Sciatic nerve (tissue), 2 donors: ENCODE measurements at regions not wholly inside any gene's neighbourhood (a gene's known extent, or its start where the extent isn't known, plus 50 kb on each side); places are given as distances from the start of the nearest gene placed in this dataset.

ENCODE experiments used
- ATAC-seq: fragments of 200-7000 bp; cut with Tn5 transposase; one replicate; pipeline ENCODE4 v1.9.1; 2020; ENCODE audit warnings: mild to moderate bottlenecking, moderate library complexity
- DNase-seq: peaks from one replicate; pipeline ENCODE4 v3.0.0-alpha.2; 2020; ENCODE audit warnings: low spot score
- intact Hi-C: fragments of 100-400 bp; cut with DNase I; formaldehyde crosslinking; loops from one replicate; pipeline ENCODE4 v1.14.2; 2022
- donor health status: DM: no; HTN: no; CAD: no.
- donor health status: DM: no; HTN: no; CAD: no.

DNA sequence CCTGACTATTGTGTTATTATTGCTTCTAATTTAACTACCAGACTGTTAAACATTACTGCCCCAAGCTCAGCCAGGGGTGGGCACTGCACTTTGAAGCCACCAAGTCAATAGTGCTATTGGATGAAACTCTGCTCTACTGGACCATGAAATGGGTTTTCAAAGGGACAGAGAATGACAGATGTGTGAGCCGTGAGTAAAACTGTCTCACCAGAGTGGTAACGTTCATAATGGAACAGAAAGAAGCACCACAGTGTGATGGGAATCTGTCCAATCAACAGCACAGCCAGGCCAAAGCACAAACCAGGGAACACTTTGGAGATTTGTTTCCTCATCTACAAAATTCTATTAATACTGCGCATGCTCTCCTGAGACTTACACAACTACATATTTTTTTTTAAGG lies 171.8 kb upstream of the LPP start:
- ATAC-seq (no peak), DNase-seq (no peak)
- intact Hi-C loops = no loop called here

GRCh38 chr3:187983484-187984124 lies 170.4 kb upstream of the LPP start:
- intact Hi-C loops = no loop called here
- DNase-seq = no peak
- peak; percentile 68 for ATAC-seq

DNA sequence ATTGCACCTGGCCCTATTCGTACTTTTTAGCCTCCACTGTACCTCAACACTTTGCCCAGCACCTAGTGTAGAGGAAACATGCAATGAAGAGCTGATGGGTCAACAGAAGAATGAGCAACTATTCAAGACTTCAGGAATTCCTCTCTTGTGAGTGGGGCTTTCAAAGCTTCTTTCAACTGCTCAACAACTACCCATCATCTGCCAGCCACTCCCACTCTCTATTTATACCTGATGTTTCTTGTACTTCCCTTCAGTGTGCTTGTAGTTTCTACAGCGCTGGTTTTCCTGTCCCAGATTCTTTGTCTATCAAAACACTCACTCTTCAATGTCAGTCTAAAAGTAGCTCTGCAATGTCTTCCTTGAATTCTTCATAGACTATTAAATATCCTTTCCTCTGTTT lies 168.3 kb upstream of the LPP start:
- ATAC-seq = no peak
- no peak for DNase-seq
- intact Hi-C loops = no loop called here

- DNase-seq = no peak
- intact Hi-C loops = no loop called here
- no peak for ATAC-seq
Observed at GRCh38 chr3:187986514-187986934, 167.4 kb upstream of the LPP start.

- ATAC-seq (no peak), DNase-seq (no peak)
- intact Hi-C loops = no loop called here
Observed at GRCh38 chr3:187987187-187987586, 166.8 kb upstream of the LPP start.

DNA sequence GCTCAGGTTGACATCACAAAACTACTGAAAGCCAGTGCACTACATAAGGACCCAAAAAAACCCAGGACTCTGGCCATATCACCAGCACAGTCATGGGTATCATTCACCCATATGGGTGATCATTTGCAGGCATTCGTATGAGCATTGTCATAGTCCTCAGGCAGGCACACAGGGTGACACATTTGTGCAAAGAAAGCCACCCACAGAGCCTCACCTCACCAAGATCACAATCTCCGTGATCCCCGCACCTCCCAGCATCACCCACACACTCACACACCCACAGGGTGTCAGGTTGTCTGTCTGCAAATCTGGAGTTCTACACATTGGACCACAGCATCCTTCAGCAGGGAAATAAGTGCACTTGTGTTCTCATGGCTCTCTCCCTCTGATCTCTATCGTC lies 166.0 kb upstream of the LPP start:
- no peak for DNase-seq
- intact Hi-C loops = no loop called here
- no peak for ATAC-seq

GRCh38 chr3:187989575-187990153 lies 164.3 kb upstream of the LPP start:
- intact Hi-C loops = no loop called here
- ATAC-seq (peak; percentile 43), DNase-seq (no peak)

DNA sequence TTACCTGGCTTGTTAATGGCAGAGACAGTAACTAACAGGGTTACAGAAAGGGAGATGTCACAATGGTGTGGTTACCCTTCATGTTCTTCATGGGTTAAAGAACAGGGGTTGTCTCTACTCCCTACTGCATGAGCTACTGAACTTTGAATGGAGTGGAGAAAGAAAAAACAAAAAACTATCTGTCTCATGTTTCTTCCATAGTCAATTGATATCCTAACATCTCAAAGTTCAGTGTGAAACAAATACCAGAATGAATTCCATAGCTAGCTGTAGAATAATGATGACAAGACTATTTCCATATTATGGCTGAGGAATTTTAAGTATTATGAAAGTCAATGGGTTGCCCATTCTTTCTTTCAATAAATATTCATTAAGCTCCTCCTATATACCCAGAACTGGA lies 161.3 kb upstream of the LPP start:
- intact Hi-C loops = no loop called here

DNA sequence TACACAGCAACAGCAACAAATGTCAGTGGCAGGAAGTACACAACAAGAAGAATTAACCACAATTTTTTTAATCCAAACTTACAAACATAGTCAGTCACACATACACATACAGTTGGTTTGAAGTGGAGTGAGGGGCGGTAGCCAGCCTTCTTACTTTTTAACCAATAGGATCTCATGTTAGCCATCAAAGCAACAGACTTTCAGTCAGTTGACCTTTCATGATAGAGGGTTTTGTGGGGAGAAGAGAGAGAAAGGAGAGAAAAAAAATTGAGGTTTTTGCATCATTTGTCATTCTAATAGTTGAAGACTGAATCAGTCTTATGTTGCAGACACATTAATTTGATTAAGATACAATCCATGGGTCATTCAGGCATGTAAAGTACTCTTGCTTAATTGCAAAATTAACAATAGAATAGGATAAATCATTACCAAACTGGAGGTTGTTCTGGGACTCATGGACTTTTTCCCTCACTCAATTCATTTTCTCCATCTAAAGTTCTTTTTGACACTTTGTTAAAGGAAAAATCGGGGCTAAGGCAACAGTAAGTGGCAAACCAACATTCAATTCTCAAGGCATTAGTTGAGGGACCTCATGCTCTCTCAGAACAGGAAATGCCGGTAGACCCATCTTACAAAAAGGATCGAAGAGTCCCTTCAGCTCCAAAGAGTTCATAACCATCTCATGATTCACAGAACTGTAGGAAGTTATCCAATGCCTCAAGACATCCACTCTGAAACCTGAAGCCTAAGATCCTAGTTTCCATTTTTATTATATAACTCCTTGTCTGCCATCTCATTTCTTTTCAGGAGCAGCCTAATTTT lies 159.5 kb upstream of the LPP start:
- no peak for ATAC-seq
- DNase-seq = no peak
- intact Hi-C loops = no loop called here

More for the DNA sequence above, 161.3 kb upstream of the LPP start:
- no peak for DNase-seq
- ATAC-seq = no peak

- DNase-seq = no peak
- intact Hi-C loops = no loop called here
- no peak for ATAC-seq
Observed at GRCh38 chr3:187995043-187995400, 158.9 kb upstream of the LPP start.

GRCh38 chr3:187995667-187996066 lies 158.3 kb upstream of the LPP start:
- no peak for DNase-seq
- no peak for ATAC-seq
- intact Hi-C loops = no loop called here

DNA sequence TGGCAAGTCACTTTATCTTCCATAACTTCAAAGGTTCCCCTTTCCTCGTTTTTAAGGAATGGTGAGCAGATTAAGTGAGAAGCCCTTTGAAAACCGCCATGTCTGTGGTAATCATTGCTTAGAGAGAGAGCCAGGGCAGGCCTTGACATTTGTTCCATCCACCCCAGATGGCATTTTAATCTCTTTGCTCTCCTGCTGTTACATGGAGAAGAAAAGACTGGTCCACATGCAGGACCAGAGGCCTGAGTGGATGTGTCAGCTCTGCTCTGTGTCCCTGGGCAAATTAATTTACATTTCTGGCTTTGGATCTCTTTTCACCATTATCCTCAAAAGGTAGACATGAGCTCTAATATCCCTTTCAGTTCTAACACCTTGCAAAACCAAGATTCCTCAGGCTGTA lies 157.3 kb upstream of the LPP start:
- ATAC-seq (no peak), DNase-seq (no peak)
- intact Hi-C loops = no loop called here

- intact Hi-C loops = no loop called here
- no peak for DNase-seq
- ATAC-seq = no peak
Observed at GRCh38 chr3:187997490-187997889, 156.5 kb upstream of the LPP start.

- DNase-seq (no peak), ATAC-seq (no peak)
- intact Hi-C loops = no loop called here
Observed at GRCh38 chr3:187997946-187998561, 155.9 kb upstream of the LPP start.

- ATAC-seq (no peak), DNase-seq (no peak)
- intact Hi-C loops = no loop called here
Observed at GRCh38 chr3:187998611-187999010, 155.3 kb upstream of the LPP start.

DNA sequence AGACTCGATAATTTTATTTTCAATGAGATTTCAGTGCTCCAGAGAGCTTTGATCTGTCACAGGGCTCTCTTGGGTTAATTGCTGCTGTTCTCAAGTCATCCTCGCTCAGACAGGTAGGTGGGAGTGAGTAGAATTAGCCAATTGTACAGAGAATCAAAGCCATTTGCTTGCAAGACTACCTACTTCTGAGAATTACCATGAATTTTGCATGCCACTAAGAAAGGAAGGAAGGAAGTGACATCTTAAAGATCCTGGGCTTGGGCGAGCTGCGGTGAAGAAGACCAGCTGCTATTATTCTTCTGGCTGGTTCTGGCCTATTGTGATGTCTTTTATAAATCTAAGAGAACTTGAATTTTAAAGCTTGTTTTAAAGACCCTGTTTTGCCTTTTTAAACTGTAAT lies 154.1 kb upstream of the LPP start:
- DNase-seq (no peak), ATAC-seq (no peak)
- intact Hi-C loops = no loop called here

GRCh38 chr3:188000361-188000861 lies 153.5 kb upstream of the LPP start:
- intact Hi-C loops = no loop called here
- peak; percentile 58 for ATAC-seq
- no peak for DNase-seq

DNA sequence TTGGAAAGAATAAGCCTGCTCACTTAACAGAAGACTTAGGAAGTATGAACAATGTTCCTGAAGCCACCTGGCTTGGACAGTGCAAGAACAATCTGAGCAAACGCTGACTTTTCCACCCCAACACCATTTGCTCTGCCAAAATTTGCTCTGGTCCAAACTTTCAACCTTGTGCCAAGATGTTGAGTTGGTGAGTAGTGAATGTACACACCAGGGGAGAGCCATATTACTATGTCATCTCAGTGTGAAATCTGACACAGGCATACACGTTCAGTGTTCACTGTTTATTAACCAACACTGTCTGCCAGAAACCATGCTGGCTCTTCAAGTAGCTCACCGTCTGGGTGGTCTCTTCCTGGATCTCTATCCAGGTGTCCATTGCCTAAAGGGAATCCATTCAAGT lies 152.9 kb upstream of the LPP start:
- DNase-seq = no peak
- intact Hi-C loops = no loop called here
- ATAC-seq = peak; percentile 11

- intact Hi-C loops = no loop called here
- ATAC-seq (no peak), DNase-seq (no peak)
Observed at GRCh38 chr3:188001926-188002325, 152.0 kb upstream of the LPP start.

- intact Hi-C loops = no loop called here
- ATAC-seq (no peak), DNase-seq (no peak)
Observed at GRCh38 chr3:188002626-188003138, 151.3 kb upstream of the LPP start.
